ENCODE measurements at regions not wholly inside any gene's neighbourhood (a gene's known extent, or its start where the extent isn't known, plus 50 kb on each side); places are given as distances from the start of the nearest gene placed in this dataset.

DNA sequence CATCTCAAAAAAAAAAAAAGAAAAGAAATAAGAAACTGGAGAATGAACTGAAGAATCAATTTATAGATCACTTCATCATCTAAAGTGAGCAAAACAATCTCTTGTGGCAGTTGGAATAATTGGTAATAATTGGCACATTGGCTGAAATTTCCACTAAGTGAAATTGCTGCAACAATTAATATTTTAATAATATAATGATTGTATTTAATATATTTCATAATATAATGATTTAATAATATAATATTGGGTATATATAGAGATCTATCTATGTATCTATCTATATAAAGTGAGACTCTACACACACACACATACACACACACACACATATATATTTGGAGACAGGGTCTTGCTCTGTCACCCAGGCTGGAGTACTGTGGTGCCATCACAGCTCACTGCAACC is 81.2 kb upstream of the PRICKLE1 start:
- TF ChIP-seq POLR2A (IDR thresholded peaks at IDR 0.05), result no peak
- TF ChIP-seq, protein P1, sequence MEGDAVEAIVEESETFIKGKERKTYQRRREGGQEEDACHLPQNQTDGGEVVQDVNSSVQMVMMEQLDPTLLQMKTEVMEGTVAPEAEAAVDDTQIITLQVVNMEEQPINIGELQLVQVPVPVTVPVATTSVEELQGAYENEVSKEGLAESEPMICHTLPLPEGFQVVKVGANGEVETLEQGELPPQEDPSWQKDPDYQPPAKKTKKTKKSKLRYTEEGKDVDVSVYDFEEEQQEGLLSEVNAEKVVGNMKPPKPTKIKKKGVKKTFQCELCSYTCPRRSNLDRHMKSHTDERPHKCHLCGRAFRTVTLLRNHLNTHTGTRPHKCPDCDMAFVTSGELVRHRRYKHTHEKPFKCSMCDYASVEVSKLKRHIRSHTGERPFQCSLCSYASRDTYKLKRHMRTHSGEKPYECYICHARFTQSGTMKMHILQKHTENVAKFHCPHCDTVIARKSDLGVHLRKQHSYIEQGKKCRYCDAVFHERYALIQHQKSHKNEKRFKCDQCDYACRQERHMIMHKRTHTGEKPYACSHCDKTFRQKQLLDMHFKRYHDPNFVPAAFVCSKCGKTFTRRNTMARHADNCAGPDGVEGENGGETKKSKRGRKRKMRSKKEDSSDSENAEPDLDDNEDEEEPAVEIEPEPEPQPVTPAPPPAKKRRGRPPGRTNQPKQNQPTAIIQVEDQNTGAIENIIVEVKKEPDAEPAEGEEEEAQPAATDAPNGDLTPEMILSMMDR (IDR thresholded peaks at IDR 0.05), result no peak
